Stimulated activated CD8-positive, alpha-beta memory T cell treated with anti-CD3 and anti-CD28 coated beads, Interleukin-4, amount 100 ng/mL, for 1 hour (primary cell): ENCODE measurements at regions not wholly inside any gene's neighbourhood (a gene's known extent, or its start where the extent isn't known, plus 50 kb on each side); places are given as distances from the start of the nearest gene placed in this dataset.
"Not testable (repeated sequence)": the region's sequence is repeated elsewhere in the genome, so short reads cannot be mapped to it uniquely, and the experiment has no call there.

Experiments
- DNase-seq, 2 donors: peaks; one replicate each; pipeline ENCODE4 v3.0.0-alpha.2; 2020; ENCODE audit warnings: low read depth in 2 of 2, low spot score in 1 of 2

DNA sequence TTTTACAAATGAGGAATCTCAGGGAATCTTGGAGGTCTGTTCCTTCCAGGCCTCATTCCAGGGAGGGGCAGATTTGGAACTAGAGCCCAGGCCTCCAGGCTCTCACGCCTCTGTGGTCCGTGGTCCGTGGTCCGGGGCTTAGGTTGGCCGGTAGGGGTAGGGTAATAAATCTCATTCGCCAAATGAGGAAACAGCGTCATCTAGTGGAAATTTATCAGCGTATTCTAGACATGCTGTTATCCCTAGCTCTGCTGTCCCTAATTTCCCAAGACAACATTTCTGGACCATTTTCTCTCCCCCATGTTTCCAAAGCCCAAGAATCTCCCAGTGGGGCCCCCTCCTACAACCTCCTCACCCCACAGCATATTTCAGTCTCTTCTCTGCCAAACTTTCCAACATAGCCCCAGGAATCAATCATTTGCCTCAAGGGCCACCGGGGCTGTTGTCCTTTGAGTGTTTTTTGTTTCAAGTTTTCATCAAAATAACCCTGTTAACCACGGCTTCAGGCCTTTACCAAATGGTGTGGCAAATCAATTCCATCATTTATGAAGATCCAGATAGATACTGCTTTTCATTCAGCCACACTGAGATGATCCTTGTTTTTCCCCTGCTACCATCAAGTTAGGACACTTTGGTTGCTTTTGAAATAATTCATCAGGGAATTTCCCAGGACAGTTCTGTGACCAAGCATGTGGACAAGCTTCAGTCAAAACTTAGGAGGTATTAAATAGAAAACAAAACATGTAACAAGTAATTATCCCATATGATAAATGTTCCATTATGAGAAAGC lies 126.8 kb downstream of the ALDH8A1 start:
- no peak for DNase-seq

DNA sequence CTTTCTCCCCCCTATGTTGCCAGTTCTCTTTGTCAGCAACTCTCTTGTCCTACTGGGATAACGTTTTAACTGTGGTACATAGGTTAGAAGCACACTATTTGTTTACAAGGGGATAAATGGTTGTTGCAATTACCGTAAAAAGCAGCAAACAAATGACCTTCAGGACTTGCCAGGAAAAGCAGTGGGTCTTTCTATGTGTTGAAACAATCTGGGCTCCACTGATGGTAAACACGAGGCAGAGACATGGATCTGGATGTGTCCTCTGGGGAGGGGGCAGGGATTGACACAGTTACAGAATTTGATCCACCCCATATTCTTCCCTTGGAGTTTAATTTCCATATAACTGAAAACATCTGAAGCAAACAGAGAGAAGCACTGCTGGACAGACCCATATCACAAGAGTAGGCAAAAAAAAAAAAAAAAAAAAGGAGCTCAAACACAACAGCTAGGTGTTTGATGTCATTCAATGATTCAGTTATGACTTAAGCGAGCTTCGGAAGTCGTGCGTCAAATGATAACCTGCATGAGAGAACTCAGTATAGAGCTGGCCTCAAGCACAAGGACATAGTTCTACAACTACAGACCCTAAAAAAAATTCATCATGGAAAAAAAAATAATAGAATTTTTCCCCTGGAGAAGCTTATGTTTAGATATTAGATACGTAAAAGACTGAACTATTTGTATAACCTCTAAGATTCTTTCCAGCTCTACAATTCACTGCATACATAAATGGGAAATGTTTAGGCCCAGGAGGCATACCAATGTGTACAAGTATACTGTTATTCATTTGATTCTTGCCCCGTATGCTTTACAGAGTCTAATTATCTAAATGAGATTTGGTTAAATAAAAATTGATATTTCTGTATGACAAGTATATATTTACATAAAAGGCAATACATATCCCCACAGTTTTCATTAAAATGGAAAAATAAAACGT lies 127.7 kb downstream of the ALDH8A1 start:
- no peak for DNase-seq

DNA sequence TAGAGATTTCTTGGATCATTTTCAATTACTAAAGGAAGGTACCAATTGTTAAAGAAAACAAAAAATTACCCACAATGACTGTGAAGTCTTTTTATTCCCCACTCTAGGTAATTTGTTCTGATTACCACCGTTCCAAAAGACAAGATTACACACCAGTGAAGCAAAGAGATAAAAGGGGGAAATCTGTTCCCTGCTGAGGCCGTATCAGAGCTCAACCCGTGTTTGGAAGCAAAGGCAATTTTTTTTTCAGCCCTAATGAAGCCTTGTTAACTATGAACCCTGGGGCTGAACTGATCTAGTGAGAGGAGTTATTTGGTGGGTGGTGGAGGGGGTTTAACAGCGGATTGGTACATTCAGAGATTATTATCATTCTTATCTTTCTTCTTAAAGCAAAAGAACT lies 128.5 kb downstream of the ALDH8A1 start:
- no peak for DNase-seq

DNA sequence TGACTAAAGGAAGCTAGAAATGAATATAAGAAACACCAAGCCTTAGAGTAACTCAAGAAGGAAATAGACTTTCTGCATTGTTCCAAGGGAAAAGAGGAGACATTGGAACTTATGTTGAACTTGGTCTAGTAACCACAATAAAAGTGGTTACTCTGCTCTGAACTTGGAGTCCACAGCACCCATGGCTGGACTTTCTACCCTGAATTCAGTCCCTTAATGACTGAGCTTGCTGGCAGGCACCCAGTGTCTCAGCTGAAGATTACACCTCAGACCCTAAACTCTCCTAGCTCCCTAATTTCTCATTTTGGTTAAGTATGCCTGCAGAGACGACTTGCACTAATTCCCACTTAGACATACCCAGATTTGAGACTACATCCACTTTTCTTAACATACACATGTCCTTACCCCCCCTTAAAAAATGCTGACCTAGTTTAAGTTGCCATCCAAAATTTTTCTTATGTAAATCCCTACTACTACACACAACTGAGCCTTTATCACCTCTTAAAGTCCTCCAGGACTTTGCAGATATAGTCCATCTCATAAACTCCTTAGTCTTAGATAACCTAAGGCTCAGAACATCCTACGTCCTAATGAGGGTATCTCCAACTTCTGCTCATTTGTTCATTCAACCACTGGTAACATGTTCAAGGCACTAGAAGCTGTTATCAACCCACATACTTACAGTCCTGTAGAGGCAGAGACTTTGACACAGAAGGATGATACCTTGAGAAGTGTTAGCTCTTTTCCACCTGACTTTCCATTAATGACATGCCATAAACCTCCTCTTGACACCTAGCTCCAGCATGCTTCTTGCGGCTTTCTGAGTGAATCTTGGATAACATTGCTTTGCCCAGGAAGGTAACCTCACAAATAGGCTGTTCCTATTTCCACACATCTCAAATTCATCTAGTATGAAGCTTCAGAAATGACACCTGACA lies 129.8 kb downstream of the ALDH8A1 start:
- DNase-seq, result no peak

DNA sequence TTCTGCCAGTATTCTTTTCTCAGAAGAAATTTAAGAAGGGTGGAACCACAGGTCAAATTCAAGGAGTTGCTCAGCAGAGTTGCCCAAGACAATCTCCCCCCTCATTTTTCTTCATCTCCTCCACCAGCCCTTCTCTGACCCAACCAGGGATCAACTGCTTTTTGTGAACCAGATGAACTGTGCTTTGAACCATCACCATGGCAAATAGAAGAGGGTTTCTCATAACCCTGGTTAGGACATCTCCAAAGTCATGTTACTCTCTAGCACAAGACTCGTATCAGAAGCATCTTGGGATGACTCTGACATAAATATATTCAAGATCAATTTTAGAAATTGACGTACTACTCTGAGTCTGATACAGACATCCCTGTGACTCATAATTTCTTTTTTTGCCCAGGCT lies 130.7 kb downstream of the ALDH8A1 start:
- no peak for DNase-seq

DNA sequence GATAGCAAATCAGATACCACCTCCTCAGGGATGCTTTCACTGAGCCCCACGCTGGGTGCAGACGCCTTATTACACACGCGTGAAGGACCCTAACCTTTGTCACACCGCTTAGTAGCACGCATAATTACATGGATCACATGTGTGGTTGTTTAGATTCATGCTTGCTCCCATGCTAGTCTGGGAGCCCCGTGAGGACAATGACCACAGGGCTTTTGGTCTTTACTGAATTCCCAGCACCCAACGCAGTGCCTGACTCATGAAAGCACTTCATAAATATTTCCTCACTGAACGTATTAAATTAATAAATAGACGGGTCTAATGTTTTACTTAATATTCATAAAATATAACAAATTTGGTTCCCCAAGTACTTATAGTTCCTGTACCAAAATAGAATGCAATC lies 132.5 kb downstream of the ALDH8A1 start:
- DNase-seq, result no peak

DNA sequence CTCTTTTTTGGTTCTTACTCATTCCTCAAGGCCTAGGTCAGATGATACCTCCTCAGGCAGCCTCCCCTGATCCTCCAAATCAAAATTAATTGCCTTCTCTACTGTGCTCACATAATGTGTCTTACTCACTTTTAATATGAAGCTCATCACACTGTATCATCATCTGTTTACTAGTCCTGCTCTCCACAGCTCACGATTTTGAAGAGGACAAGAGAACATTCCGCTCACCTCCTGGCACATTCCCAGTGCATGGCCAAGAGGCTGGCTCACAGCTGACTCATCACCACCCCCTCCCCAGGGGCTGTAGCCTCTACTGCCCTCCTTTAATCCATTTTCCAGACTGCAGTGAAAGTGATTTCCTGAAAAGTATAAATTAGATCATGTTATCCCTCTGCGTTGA lies 133.1 kb downstream of the ALDH8A1 start:
- DNase-seq, result no peak

DNA sequence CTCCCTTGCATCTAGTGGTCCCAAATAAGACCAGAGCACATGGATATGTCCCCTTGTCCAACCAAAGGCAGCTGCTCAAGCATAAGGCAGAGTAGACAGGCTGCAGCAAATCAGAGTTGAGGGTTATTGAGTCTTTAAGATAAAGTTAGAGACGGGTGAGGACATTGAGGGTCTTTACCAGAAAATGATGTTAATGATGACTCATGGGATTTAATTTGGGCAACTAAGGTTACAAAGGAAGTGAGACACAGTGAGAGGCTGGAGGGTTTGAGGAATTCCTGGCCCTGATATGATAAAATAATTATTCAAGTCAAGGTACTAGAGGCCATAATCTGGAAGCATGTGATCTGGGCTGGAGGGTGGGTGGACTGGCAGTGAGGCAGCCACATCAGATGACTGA lies 133.6 kb downstream of the ALDH8A1 start:
- DNase-seq, result no peak

DNA sequence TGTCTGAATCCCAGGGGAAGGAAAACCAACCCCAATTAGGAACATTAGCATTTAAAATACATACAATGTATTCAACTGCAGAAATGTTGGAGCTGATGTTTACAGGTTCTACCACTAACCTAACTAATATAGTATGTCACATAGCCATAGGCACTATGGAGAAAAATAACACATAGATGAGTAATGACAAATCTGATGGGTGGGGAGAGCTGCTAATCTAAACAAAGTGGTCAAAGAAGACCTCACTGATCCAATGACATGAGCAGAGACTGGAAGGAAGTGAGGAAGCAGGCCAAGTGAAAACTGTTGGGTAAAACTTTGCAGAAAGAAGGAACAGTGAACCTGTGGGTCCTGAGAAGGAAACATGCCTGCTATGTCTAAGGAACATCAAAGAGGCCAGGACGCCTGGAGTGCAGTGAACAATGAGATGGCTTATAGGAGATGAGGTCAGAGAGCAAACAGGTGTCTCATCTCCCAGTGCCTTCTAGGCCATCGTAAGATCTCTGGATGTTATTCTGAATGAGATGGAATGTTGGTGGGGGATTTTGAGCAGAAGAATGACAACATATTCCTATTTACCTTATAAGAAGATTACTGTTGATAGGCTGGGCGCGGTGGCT lies 135.7 kb downstream of the ALDH8A1 start:
- DNase-seq, result no peak

DNA sequence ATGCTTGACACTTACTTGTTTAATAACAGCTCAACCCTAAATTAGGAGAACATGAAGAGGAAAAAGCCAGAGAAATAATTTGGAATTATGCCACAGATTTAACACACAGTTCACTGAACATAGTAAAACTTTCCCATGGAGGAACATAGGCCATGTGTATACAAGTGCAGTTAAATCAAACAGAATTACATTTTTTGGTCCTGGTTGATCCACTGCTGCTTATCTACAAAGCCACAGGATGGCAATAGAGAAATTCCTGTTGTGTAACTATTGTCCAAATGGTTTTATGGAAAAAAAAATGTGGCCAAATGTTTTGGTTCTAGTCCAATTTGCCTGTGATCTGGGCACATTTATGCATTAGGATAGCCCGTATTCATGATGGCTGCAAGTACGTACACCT lies 136.8 kb downstream of the ALDH8A1 start:
- DNase-seq, result no peak

DNA sequence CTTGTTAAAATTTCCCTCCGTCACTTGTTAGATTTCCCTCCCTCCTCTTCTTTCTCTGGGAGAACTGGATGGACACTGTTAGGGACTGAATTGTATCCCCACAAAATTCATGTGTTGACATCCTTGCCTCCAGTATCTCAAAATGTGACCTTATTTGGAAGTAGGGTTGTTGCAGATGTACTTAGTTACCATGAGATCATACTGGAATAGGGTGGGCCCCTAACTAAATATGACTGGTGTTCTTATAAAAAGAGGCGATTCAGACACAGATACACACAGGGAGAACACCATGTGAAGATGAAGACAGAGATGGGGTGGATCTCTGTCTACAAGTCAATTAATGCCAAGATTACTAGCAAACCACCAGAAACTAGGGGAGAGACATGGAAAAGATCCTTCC lies 139.5 kb downstream of the ALDH8A1 start:
- no peak for DNase-seq

DNA sequence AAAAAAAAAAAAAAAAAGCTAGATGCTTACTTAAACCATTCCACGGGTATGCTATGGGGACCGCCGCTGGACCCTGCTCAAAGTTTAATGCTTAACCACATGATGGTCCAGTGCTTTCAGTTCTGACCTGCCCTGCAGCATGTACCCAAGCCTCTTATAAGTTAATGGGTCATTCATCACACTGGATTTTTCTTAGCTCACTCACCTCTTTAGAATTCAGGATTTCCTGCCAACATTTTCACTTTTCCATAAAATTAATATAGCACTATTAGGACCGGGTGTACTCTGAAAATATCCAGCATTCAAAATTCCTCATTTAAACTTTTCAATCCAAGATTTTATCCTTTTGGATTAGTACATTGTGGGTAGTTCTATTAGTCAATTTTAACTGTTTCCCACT lies 140.8 kb downstream of the ALDH8A1 start:
- no peak for DNase-seq

DNA sequence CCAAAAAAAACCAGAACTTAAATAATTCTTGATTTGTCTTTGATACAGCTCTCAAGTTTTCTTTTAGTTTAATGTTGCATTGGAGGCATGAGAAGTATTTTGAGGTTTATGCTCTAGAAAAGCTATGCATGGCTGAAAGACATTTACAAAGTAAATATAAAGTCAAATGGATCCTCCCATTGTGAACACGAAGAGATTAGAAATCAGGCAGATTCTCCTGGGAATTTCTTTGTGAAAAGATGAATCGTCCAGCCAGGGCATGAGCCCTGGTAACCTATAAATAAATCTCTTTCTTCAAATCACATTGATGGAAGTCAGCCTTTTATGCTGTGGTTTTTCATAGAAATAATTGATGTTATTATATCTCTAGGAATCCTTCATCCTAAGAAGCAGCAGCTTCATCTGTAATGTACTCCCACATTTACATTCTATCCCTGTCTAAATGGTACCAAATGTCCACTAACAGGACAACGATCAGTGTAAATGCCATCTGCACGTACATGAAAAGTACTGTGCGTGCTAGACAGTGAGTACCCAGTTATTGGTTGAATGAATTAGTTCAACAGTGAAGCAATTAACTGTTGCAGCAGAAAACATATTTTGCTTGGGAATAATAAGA lies 143.6 kb downstream of the ALDH8A1 start:
- DNase-seq, result no peak

DNA sequence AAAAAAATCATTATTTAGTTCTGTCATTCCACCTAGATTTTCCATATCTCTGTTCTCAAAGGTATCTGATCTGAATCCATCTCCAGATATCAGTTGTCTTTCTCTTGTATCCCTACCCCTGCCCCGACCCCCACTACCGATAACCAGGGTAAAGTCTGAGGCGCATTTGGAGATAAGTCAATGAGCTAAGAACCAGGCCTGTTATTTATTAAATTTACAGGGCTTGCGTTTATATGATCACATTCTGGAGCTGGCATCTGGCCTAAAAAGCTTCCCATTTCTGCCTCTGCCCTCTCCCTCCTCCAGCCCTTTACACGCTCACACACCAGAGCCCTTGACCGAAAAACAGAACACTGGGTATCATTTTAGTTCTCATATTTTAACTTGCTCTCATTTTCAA lies 144.7 kb downstream of the ALDH8A1 start:
- DNase-seq, result no peak

DNA sequence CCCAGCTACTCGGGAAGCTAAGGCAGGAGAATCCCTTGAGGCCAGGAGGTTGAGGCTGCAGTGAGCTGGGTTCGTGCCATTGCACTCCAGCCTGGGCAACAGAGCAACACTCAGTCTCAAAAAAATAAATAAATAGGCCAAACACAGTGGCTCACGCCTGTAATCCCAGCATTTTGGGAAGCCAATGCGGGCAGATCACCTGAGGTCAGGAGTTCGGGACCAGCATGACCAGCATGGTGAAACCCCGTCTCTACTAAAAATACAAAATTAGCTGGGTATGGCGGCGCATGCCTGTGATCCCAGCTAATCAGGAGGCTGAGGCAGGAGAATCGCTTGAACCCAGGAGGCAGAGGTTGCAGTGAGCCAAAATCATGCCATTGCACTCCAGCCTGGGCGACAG lies 145.6 kb downstream of the ALDH8A1 start:
- not testable (repeated sequence) for DNase-seq

DNA sequence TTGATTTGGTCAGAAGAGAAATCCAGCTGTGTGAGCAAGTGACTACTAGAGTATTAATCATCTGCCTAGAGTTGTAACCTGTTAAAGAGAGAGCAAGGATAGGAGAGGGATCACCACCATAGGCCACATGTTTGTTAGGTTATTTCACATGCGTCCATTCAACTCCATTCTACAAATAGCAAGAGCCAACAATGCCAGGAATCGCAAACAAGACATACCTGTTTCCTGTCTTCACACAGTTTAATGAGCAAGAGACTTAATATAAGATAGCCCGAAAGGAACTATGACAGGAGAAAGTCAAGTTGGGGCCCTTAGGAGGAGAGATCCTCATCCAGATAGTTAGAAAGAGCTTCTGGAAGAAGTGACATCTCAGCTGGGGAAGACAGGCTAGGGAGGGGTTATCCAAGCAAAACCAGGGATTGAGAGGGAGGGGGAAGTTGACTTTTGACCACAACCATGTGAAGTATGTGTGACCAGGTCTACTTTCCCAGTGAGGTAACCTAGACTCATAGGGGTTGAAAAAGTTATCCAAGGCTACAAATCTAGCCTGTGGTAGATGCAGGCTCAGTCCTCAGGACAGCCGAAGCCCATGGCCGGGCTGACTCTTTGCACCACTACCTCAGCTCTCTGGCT lies 147.4 kb downstream of the ALDH8A1 start:
- DNase-seq, result no peak

DNA sequence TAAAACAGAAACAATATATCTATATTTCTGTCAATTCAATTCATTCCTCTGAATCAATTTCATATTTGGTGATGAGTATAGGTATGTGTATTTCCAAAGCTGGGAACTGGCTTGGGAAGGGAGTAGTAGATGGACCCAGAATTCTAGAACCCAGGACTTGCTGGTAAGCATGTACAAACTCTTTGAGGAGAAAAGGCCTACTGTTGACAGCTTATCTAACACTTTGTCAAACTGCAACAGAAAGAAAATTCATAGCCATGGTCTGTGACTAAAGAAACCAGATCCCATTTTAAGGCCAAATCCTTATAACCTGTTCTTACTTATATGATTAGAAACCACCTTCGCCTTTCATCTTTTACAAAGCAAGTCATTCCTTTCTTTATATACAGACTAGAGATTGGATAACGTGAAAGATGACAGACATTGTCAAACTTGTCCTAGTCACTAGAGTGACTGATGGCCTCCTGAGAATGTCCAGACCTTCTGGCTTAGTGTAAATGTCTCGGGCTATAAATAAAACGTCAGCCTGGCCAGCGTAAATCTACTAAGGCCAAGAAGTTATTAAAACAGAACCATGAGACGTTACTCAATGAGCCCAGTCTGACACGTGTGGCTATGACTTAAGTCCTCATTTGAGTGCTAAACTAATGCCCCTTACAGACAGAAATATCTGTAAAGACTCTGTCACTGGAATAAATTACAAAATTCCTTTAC lies 152.3 kb downstream of the ALDH8A1 start:
- DNase-seq, result no peak

DNA sequence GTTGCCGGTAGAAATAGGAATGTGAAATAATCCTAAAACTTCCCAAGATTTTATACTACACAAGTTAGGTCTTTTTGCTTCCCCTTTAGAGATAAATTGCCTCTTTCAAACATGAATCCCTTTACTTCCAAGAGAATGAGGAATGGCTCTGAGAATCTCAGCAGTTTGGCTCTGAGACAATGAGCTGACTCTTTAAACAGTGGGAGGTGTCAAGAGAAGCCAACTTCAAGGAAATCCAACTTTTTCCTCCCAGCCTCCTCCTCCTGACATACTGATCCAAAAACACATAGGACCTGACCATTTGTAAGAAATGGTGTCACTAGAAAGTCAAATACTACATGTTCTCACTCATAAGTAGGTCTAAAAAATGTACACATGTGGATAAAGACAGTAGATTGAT lies 154.2 kb downstream of the ALDH8A1 start:
- DNase-seq, result no peak

DNA sequence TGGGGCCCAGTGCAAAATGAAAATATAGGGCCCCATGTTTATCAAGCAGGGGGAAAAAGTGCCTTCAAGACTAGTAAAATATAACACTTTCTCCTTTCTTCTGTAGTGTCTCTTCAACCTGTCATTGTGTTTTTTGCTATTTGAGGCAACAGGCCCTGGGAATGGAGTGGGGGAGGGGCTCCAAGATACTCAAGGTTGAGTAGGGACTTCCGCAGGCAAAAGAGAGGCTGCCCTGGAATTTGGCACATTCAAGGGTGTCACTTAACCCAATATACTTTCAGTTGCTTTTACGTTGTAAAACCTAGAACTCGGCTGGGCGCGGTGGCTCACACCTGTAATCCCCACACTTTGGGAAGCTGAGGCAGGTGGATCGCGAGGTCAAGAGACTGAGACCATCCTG lies 154.9 kb downstream of the ALDH8A1 start:
- no peak for DNase-seq
